Lung (tissue), 11 donors: ENCODE measurements at regions not wholly inside any gene's neighbourhood (a gene's known extent, or its start where the extent isn't known, plus 50 kb on each side); places are given as distances from the start of the nearest gene placed in this dataset.

Experiments used
- ATAC-seq: fragments of 200-7000 bp; cut with Tn5 transposase; one replicate; pipeline ENCODE4 v1.9.1; 2020; ENCODE audit warnings: moderate number of reproducible peaks; ENCODE audit not compliant: insufficient read depth, low FRiP score
- DNase-seq, 3 donors: peaks; one replicate each; pipeline ENCODE4 v3.0.0-alpha.2; 2013 to 2017
- H3K27ac ChIP-seq, 2 donors: one replicate each; pipeline ENCODE4 v1.5.1; 2013; ENCODE audit warnings: mild to moderate bottlenecking in 2 of 2, moderate library complexity in 2 of 2, control low read depth in 1 of 2, inconsistent platforms in 1 of 2, low read depth in 1 of 2, low read length in 1 of 2
- H3K27me3 ChIP-seq, 3 donors: one replicate each; pipeline ENCODE4 v1.5.1; 2013; ENCODE audit warnings: low read length in 2 of 3; ENCODE audit not compliant: control insufficient read depth in 3 of 3, insufficient read depth in 3 of 3
- H3K36me3 ChIP-seq, 4 donors: one replicate each; pipeline ENCODE4 v1.5.1; 2013; ENCODE audit warnings: low read length in 4 of 4, mild to moderate bottlenecking in 1 of 4, moderate library complexity in 1 of 4; ENCODE audit not compliant: control insufficient read depth in 4 of 4, insufficient read depth in 4 of 4
- H3K4me1 ChIP-seq, 5 donors: one replicate each; pipeline ENCODE4 v1.5.1; 2013; ENCODE audit warnings: low read length in 5 of 5, mild to moderate bottlenecking in 2 of 5, moderate library complexity in 1 of 5; ENCODE audit not compliant: control insufficient read depth in 5 of 5, insufficient read depth in 5 of 5
- H3K4me3 ChIP-seq: one replicate; pipeline ENCODE4 v1.5.1; 2013; ENCODE audit warnings: mild to moderate bottlenecking, control low read depth, moderate library complexity
- H3K9ac ChIP-seq, 2 donors: one replicate each; pipeline ENCODE4 v1.5.1; 2013; ENCODE audit warnings: low read length in 2 of 2, control low read depth in 1 of 2; ENCODE audit not compliant: insufficient read depth in 1 of 2
- H3K9me3 ChIP-seq, 4 donors: one replicate each; pipeline ENCODE4 v1.5.1; 2013; ENCODE audit warnings: low read length in 3 of 4, mild to moderate bottlenecking in 1 of 4, moderate library complexity in 1 of 4; ENCODE audit not compliant: control insufficient read depth in 4 of 4, insufficient read depth in 3 of 4
- whole genome bisulfite sequencing, 2 donors: extraction: QIAGEN DNeasy Blood & Tissue Kit; methylation state at CpG; one replicate each; pipeline ENCODE4 v1.1.7; 2013; 5-methylcytosine and 5-hydroxymethylcytosine counted together
- TF ChIP-seq, protein P1 (sequence below): IDR thresholded peaks from 2 replicates; pipeline ENCODE4 v1.5.1; 2012; ENCODE audit warnings: mild to moderate bottlenecking; ENCODE audit errors: control extremely low read depth, extremely low read depth
- donor health status: control.
- donor health status: control.
- donor health status: Bipolar disorder and iron deficiency.
- donor health status: healthy.
- donor health status: DM: yes; HTN: yes; CAD: no.

GRCh38 chr1:96036763-96037162 lies 684.8 kb upstream of the PTBP2 start:
- Histone ChIP-seq H3K9me3 (no peaks in the 10 kb centered on the region), H3K36me3 (no peaks in the 10 kb centered on the region), H3K4me1 (peaks cover 0 to 13% (median 0%) of the 10 kb centered on the region in 5 donors), H3K9ac (no peak overlapping the region), H3K27me3 (peaks cover 0 to 12% (median 3%) of the 10 kb centered on the region in 3 donors), H3K4me3 (no peak overlapping the region), H3K27ac (no peak overlapping the region)
- ATAC-seq (no peak), DNase-seq (peak in 1 of 3 donors; percentile 9)
- TF ChIP-seq, protein P1, sequence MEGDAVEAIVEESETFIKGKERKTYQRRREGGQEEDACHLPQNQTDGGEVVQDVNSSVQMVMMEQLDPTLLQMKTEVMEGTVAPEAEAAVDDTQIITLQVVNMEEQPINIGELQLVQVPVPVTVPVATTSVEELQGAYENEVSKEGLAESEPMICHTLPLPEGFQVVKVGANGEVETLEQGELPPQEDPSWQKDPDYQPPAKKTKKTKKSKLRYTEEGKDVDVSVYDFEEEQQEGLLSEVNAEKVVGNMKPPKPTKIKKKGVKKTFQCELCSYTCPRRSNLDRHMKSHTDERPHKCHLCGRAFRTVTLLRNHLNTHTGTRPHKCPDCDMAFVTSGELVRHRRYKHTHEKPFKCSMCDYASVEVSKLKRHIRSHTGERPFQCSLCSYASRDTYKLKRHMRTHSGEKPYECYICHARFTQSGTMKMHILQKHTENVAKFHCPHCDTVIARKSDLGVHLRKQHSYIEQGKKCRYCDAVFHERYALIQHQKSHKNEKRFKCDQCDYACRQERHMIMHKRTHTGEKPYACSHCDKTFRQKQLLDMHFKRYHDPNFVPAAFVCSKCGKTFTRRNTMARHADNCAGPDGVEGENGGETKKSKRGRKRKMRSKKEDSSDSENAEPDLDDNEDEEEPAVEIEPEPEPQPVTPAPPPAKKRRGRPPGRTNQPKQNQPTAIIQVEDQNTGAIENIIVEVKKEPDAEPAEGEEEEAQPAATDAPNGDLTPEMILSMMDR, result no peak
- 72 to 83% methylated on average over 3 of the region's 3 CpGs for WGBS, 2 donors

GRCh38 chr1:96038636-96039035 lies 682.9 kb upstream of the PTBP2 start:
- DNase-seq, result no peak
- 85 to 90% methylated on average over 1 of the region's 1 CpG for WGBS, 2 donors
- H3K27me3 ChIP-seq, result peaks cover 0 to 12% (median 3%) of the 10 kb centered on the region in 3 donors
- TF ChIP-seq, protein P1, result no peak
- H3K27ac ChIP-seq, result no peak overlapping the region
- no peaks in the 10 kb centered on the region for H3K9me3 ChIP-seq
- H3K4me3 ChIP-seq, result no peak overlapping the region
- H3K9ac ChIP-seq, result no peak overlapping the region
- ATAC-seq, result no peak
- H3K4me1 ChIP-seq, result peaks cover 0 to 12% (median 0%) of the 10 kb centered on the region in 5 donors
- H3K36me3 ChIP-seq, result no peaks in the 10 kb centered on the region

- H3K4me1 ChIP-seq, result peaks cover 0 to 4% (median 0%) of the 10 kb centered on the region in 5 donors
- H3K27me3 ChIP-seq, result peaks cover 0 to 12% (median 3%) of the 10 kb centered on the region in 3 donors
Observed at GRCh38 chr1:96039910-96040309, 681.7 kb upstream of the PTBP2 start.

DNA sequence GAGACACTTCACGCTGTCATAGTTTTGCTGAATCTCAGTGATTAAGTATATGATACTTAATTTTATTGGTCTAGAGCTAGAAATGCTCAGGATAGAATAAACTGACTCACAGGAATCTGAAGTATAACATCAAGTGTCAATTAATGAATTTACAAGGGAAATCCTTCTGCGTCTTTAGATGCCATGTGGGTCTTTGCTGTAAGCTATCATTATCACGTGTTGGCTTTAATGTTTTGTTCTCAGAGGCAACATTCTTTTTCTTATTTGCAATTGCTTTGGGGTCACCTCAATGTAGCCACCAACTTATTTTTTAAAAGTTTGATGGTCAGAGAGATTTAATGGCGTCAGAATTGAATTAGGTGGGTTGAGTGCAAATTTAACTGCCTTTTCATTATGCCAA lies 680.1 kb upstream of the PTBP2 start:
- Histone ChIP-seq H3K9me3 (peaks cover 0 to 2% (median 0%) of the 10 kb centered on the region in 4 donors), H3K27ac (no peak overlapping the region), H3K36me3 (no peaks in the 10 kb centered on the region), H3K27me3 (peaks cover 0 to 6% (median 3%) of the 10 kb centered on the region in 3 donors), H3K9ac (no peak overlapping the region), H3K4me3 (no peak overlapping the region), H3K4me1 (no peaks in the 10 kb centered on the region)
- DNase-seq (no peak), ATAC-seq (no peak)
- 92% methylated on average over 4 of the region's 4 CpGs for WGBS, 2 donors
- TF ChIP-seq, protein P1, result no peak

More at GRCh38 chr1:96039910-96040309, 681.7 kb upstream of the PTBP2 start:
- no peaks in the 10 kb centered on the region for H3K36me3 ChIP-seq
- no peak overlapping the region for H3K4me3 ChIP-seq
- ATAC-seq (no peak), DNase-seq (no peak)
- no peaks in the 10 kb centered on the region for H3K9me3 ChIP-seq
- H3K27ac ChIP-seq, result no peak overlapping the region
- H3K9ac ChIP-seq, result no peak overlapping the region
- TF ChIP-seq, protein P1, result no peak
